ENCODE measurements at regions not wholly inside any gene's neighbourhood (a gene's known extent, or its start where the extent isn't known, plus 50 kb on each side); places are given as distances from the start of the nearest gene placed in this dataset.

GRCh38 chr1:30271401-30272276 lies 451.7 kb downstream of the MATN1 start:
- Histone ChIP-seq H3K27me3 (ENCODE audit: control insufficient read depth in 4 of 4, insufficient read depth in 4 of 4, low read length in 3 of 4) (no peaks in the 10 kb centered on the region), H3K27ac (ENCODE audit: low read depth in 1 of 2, low read length in 2 of 2) (no peak overlapping the region), H3K4me1 (ENCODE audit: control insufficient read depth in 4 of 4, insufficient read depth in 4 of 4, low read length in 3 of 4) (no peaks in the 10 kb centered on the region), H3K9ac (ENCODE audit: low read depth in 1 of 2, low read length in 2 of 2) (no peak overlapping the region), H3K4me3 (ENCODE audit: low read depth in 1 of 3, low read length in 3 of 3) (no peak overlapping the region), H3K9me3 (ENCODE audit: control insufficient read depth in 4 of 4, low read length in 3 of 4) (no peaks in the 10 kb centered on the region), H3K36me3 (ENCODE audit: control insufficient read depth in 4 of 4, insufficient read depth in 3 of 4, low read depth in 1 of 4, low read length in 3 of 4) (no peaks in the 10 kb centered on the region)
- TF ChIP-seq SP1 (IDR thresholded peaks at IDR 0.05) (no peak), HNF4G (IDR thresholded peaks at IDR 0.05) (no peak), RAD21 (IDR thresholded peaks at IDR 0.05) (no peak), GABPA (IDR thresholded peaks at IDR 0.05 in 1 of 2, conservative IDR thresholded peaks at IDR 0.05 in 1 of 2) (no peak)
- WGBS, result 73% methylated on average over 10 of the region's 10 CpGs
- DNase-seq (ENCODE audit: low spot score), result no peak

- no peak for DNase-seq (ENCODE audit: low spot score)
- 89% methylated on average over 1 of the region's 1 CpG for WGBS
- no peaks in the 10 kb centered on the region for H3K27me3 ChIP-seq (ENCODE audit: control insufficient read depth in 4 of 4, insufficient read depth in 4 of 4, low read length in 3 of 4)
- TF ChIP-seq SP1 (IDR thresholded peaks at IDR 0.05) (no peak), FOXA1 (IDR thresholded peaks at IDR 0.05) (no peak), EGR1 (IDR thresholded peaks at IDR 0.05; ENCODE audit: low read depth in 2 of 2) (no peak), YY1 (IDR thresholded peaks at IDR 0.05) (no peak)
- TF ChIP-seq, protein P1, sequence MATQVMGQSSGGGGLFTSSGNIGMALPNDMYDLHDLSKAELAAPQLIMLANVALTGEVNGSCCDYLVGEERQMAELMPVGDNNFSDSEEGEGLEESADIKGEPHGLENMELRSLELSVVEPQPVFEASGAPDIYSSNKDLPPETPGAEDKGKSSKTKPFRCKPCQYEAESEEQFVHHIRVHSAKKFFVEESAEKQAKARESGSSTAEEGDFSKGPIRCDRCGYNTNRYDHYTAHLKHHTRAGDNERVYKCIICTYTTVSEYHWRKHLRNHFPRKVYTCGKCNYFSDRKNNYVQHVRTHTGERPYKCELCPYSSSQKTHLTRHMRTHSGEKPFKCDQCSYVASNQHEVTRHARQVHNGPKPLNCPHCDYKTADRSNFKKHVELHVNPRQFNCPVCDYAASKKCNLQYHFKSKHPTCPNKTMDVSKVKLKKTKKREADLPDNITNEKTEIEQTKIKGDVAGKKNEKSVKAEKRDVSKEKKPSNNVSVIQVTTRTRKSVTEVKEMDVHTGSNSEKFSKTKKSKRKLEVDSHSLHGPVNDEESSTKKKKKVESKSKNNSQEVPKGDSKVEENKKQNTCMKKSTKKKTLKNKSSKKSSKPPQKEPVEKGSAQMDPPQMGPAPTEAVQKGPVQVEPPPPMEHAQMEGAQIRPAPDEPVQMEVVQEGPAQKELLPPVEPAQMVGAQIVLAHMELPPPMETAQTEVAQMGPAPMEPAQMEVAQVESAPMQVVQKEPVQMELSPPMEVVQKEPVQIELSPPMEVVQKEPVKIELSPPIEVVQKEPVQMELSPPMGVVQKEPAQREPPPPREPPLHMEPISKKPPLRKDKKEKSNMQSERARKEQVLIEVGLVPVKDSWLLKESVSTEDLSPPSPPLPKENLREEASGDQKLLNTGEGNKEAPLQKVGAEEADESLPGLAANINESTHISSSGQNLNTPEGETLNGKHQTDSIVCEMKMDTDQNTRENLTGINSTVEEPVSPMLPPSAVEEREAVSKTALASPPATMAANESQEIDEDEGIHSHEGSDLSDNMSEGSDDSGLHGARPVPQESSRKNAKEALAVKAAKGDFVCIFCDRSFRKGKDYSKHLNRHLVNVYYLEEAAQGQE (IDR thresholded peaks at IDR 0.05), result no peak
- TF ChIP-seq, protein P2, sequence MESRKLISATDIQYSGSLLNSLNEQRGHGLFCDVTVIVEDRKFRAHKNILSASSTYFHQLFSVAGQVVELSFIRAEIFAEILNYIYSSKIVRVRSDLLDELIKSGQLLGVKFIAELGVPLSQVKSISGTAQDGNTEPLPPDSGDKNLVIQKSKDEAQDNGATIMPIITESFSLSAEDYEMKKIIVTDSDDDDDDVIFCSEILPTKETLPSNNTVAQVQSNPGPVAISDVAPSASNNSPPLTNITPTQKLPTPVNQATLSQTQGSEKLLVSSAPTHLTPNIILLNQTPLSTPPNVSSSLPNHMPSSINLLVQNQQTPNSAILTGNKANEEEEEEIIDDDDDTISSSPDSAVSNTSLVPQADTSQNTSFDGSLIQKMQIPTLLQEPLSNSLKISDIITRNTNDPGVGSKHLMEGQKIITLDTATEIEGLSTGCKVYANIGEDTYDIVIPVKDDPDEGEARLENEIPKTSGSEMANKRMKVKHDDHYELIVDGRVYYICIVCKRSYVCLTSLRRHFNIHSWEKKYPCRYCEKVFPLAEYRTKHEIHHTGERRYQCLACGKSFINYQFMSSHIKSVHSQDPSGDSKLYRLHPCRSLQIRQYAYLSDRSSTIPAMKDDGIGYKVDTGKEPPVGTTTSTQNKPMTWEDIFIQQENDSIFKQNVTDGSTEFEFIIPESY (IDR thresholded peaks at IDR 0.05), result no peak
- no peak overlapping the region for H3K27ac ChIP-seq (ENCODE audit: low read depth in 1 of 2, low read length in 2 of 2)
- no peaks in the 10 kb centered on the region for H3K4me1 ChIP-seq (ENCODE audit: control insufficient read depth in 4 of 4, insufficient read depth in 4 of 4, low read length in 3 of 4)
- no peaks in the 10 kb centered on the region for H3K9me3 ChIP-seq (ENCODE audit: control insufficient read depth in 4 of 4, low read length in 3 of 4)
- no peaks in the 10 kb centered on the region for H3K36me3 ChIP-seq (ENCODE audit: control insufficient read depth in 4 of 4, insufficient read depth in 3 of 4, low read depth in 1 of 4, low read length in 3 of 4)
- no peak overlapping the region for H3K4me3 ChIP-seq (ENCODE audit: low read depth in 1 of 3, low read length in 3 of 3)
- no peak overlapping the region for H3K9ac ChIP-seq (ENCODE audit: low read depth in 1 of 2, low read length in 2 of 2)
Measured at GRCh38 chr1:30270461-30270860, 452.9 kb downstream of the MATN1 start.

DNA sequence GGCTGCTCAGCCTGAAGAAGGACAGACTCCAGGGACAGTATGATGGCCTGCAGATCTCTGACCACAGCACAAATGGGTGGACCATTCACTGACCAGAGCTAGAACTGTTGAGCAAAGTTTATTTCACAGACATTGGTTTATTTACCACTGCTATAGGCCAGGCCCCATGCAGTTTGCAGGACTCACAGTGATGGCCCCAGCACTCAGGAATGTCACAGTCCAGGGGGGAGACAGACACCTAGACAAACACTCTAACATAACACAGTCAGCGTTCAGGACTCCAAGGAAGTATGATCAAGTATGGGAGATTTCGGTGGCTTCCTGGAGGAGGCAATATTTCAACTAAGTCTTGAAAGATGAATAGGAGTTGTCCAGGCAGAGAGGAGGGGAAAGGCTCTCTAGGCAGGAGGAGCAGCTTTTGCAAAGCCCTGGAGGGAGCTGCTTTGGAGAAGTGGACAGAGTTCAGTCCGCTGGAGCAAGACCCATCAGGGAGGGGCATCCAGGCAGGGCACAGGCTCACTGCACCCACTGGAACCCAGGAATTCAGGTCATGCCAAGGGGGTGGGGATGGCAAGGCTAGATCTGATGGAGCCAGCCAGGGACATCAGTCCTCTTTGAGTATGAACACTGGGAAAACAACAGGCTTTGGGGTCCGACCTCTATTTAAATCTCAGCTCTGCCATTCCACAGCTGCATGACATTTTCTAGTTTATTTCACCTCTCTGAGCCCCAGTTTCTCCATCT lies 454.3 kb downstream of the MATN1 start:
- Histone ChIP-seq H3K36me3 (ENCODE audit: control insufficient read depth in 4 of 4, insufficient read depth in 3 of 4, low read depth in 1 of 4, low read length in 3 of 4) (no peaks in the 10 kb centered on the region), H3K27ac (ENCODE audit: low read depth in 1 of 2, low read length in 2 of 2) (no peak overlapping the region), H3K9me3 (ENCODE audit: control insufficient read depth in 4 of 4, low read length in 3 of 4) (no peaks in the 10 kb centered on the region), H3K9ac (ENCODE audit: low read depth in 1 of 2, low read length in 2 of 2) (no peak overlapping the region), H3K27me3 (ENCODE audit: control insufficient read depth in 4 of 4, insufficient read depth in 4 of 4, low read length in 3 of 4) (no peaks in the 10 kb centered on the region), H3K4me1 (ENCODE audit: control insufficient read depth in 4 of 4, insufficient read depth in 4 of 4, low read length in 3 of 4) (no peaks in the 10 kb centered on the region), H3K4me3 (ENCODE audit: low read depth in 1 of 3, low read length in 3 of 3) (no peak overlapping the region)
- DNase-seq (ENCODE audit: low spot score), result no peak
- 72% methylated on average over 4 of the region's 4 CpGs for WGBS
- no peak for TF ChIP-seq SP1 (IDR thresholded peaks at IDR 0.05)
